DOHH2 (cell line): ENCODE measurements at regions not wholly inside any gene's neighbourhood (a gene's known extent, or its start where the extent isn't known, plus 50 kb on each side); places are given as distances from the start of the nearest gene placed in this dataset.

ENCODE experiments used
- CTCF ChIP-seq: fragments of 200-600 bp; sonication (generic); IDR thresholded peaks from one replicate; pipeline ENCODE4 v1.5.1; 2014; ENCODE audit warnings: antibody characterized with exemption, mild to moderate bottlenecking, low read depth, low read length; ENCODE audit not compliant: poor library complexity, severe bottlenecking
- EZH2phosphoT487 ChIP-seq: fragments of 200-600 bp; sonication (generic); IDR thresholded peaks from 2 replicates; pipeline ENCODE4 v1.6.1; 2017; ENCODE audit warnings: borderline replicate concordance, mild to moderate bottlenecking, antibody characterized with exemption, low read length, moderate library complexity, mixed read lengths

DNA sequence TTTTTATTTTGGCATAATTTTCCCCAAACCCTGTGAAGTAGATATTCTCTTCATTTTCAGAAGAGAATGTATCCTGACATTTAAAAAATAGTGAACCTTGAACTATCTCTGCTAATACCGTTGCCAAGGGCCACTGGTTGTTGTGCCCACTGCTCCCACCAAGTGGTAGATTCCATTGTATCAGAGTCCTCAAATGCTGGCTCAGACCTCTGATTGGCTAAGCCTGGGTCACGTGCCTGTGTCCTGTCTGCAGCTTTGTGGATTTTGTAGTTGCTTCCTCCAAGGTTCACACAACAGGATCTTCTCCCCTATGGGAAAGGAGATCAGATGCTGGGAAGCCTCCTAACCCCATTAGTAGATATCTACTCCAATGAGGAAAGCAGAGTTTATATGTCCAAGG is 104.8 kb upstream of the CASK start:
- TF ChIP-seq CTCF (no peak), EZH2phosphoT487 (no peak)
